ENCODE measurements at regions not wholly inside any gene's neighbourhood (a gene's known extent, or its start where the extent isn't known, plus 50 kb on each side); places are given as distances from the start of the nearest gene placed in this dataset.

GRCh38 chr15:39013262-39013661, 448.6 kb upstream of the RASGRP1 start:
- FAIRE-seq (no peak), DNase-seq (ENCODE audit: low read depth in 1 of 2, low spot score in 2 of 2) (no peak)
- Histone ChIP-seq H2BK15ac (ENCODE audit: low read length) (no peak overlapping the region), H2AFZ (ENCODE audit: low read length) (no peak overlapping the region), H3K4me2 (ENCODE audit: insufficient read depth in 1 of 2, low read depth in 2 of 2, low read length in 2 of 2) (no peak overlapping the region), H4K20me1 (replicated peaks in 1 of 2; ENCODE audit: control insufficient read depth in 1 of 2, insufficient read depth in 2 of 2, low read length in 2 of 2) (no peaks in the 10 kb centered on the region), H2BK12ac (ENCODE audit: low read depth, low read length) (no peak overlapping the region), H2BK20ac (ENCODE audit: low read length) (no peak overlapping the region), H3K9ac (replicated peaks in 1 of 4; ENCODE audit: extremely low read depth in 1 of 4, low read depth in 3 of 4, low read length in 3 of 4) (no peak overlapping the region), H3K27ac (ENCODE audit: low read depth, low read length) (no peak overlapping the region), H2BK5ac (ENCODE audit: low read depth, low read length) (no peak overlapping the region), H3K14ac (ENCODE audit: insufficient read length) (no peak overlapping the region), H3K4me3 (ENCODE audit: extremely low read depth in 1 of 4, insufficient read depth in 2 of 4, low read depth in 3 of 4, low read length in 4 of 4) (no peak overlapping the region), H3K79me2 (ENCODE audit: control insufficient read depth in 1 of 2, insufficient read depth in 2 of 2, low read length in 2 of 2) (no peaks in the 10 kb centered on the region), H4K5ac (ENCODE audit: insufficient read length, low read depth, low read length) (no peak overlapping the region), H3K23me2 (ENCODE audit: low read depth, low read length) (no peaks in the 10 kb centered on the region), H2BK120ac (replicated peaks; ENCODE audit: low read depth, low read length) (no peak overlapping the region), H3K79me1 (ENCODE audit: low read depth, low read length) (no peaks in the 10 kb centered on the region), H3K4ac (replicated peaks; ENCODE audit: insufficient read length, low read depth, low read length) (no peak overlapping the region), H4K91ac (replicated peaks; ENCODE audit: insufficient read length, low read length) (no peak overlapping the region), H4K8ac (ENCODE audit: extremely low read depth, insufficient read depth, low read length) (no peak overlapping the region), H3K36me3 (ENCODE audit: control insufficient read depth in 2 of 4, insufficient read depth in 4 of 4, low read length in 3 of 4) (no peaks in the 10 kb centered on the region; a peak in 1 of 8 replicates), H3K9me3 (ENCODE audit: insufficient read depth in 2 of 2, low read depth in 1 of 2, low read length in 1 of 2) (peaks cover 18 to 25% of the 10 kb centered on the region in 2 experiments), H3K56ac (replicated peaks; ENCODE audit: insufficient read length, low read depth, low read length) (no peak overlapping the region), H3K23ac (ENCODE audit: insufficient read length) (no peak overlapping the region), H3K4me1 (replicated peaks in 1 of 4; ENCODE audit: control insufficient read depth in 3 of 4, insufficient read depth in 4 of 4, low read length in 3 of 4) (peaks cover 0 to 5% (median 0%) of the 10 kb centered on the region in 4 experiments; a peak in 1 of 7 replicates), H3K18ac (ENCODE audit: extremely low read depth, low read length) (no peak overlapping the region), H3K27me3 (replicated peaks in 1 of 4; ENCODE audit: control insufficient read depth in 3 of 4, extremely low read depth in 1 of 4, insufficient read depth in 3 of 4, low read length in 3 of 4) (no peaks in the 10 kb centered on the region), H2AK5ac (ENCODE audit: low read depth, low read length) (no peak overlapping the region)
- CTCF ChIA-PET (ENCODE audit: partially characterized antibody), result interaction anchor here (0.8 to 1.1 kb wide), 2 partner anchors 19 to 22 kb away, joined by 3 read pairs; no protein-coding TSS in a partner anchor
- TF ChIP-seq RAD21 (IDR thresholded peaks at IDR 0.05 in 1 of 2, conservative IDR thresholded peaks at IDR 0.05 in 1 of 2; ENCODE audit: low read depth in 2 of 2, low read length in 2 of 2), result peak in 1 of 2 experiments; percentile 17; a peak in 1 of 4 replicates
- TF ChIP-seq BRCA1 (IDR thresholded peaks at IDR 0.05; ENCODE audit: low read depth, low read length), result no peak
- 82% methylated on average over 12 of the region's 12 CpGs; no CpG with 5 or more reads in 1 of the 2 experiments for WGBS, 2 experiments (ENCODE audit: extremely low coverage in 1 of 2, insufficient coverage in 1 of 2, insufficient read length in 1 of 2, insufficient replicate concordance in 2 of 2, low coverage in 1 of 2, low lambda C conversion rate in 2 of 2, missing lambda C conversion rate in 1 of 2)
- POLR2A ChIA-PET (ENCODE audit: partially characterized antibody), result no interaction called here
